ENCODE measurements at regions not wholly inside any gene's neighbourhood (a gene's known extent, or its start where the extent isn't known, plus 50 kb on each side); places are given as distances from the start of the nearest gene placed in this dataset.
A peak's percentile ranks its signal among the peaks of the same experiment; 100 is the strongest.
"Not testable (repeated sequence)": the region's sequence is repeated elsewhere in the genome, so short reads cannot be mapped to it uniquely, and the experiment has no call there.

GRCh38 chr3:189375532-189375931 lies 203.8 kb downstream of the TPRG1 start:
- no peak for DNase-seq (ENCODE audit: low read depth, low spot score)

- DNase-seq (ENCODE audit: low read depth, low spot score) = no peak
Measured at GRCh38 chr3:189383630-189384029, 211.9 kb downstream of the TPRG1 start.

DNA sequence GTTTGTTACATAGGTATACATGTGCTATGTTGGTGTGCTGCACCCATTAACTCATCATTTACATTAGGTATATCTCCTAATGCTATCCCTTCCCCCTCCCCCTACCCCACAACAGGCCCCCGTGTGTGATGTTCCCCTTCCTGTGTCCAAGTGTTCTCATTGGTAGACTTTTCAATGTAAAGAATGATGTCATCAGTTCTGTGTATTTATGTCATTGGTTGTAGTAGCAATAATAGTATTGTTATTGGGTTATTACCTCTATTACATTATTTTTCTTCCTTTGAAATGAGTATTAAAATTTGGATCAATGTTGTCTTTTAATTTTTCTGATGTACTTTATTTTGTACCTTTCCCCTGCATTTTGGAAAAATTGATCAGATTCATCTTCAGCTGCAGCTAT lies 214.1 kb downstream of the TPRG1 start:
- DNase-seq (ENCODE audit: low read depth, low spot score) = not testable (repeated sequence)

DNA sequence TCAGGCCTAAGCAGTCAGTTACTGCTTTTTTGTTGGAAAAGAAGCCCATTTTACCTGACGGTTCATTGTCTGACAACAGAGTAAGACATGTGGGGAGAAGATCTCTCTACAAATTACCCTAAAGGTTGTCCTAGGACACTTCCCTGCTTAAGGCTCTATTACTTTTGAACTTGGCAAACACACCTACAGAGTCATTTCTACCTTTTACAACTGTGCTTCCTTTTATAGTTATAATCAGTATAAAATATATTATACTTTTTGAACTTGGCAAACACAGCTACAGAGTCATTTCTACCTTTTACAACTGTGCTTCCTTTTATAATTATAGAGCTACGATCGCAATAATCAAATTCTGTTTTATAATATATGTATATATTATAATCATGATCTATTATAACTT lies 215.0 kb downstream of the TPRG1 start:
- no peak for DNase-seq (ENCODE audit: low read depth, low spot score)

- no peak for DNase-seq (ENCODE audit: low read depth, low spot score)
Measured at GRCh38 chr3:189389346-189389745, 217.6 kb downstream of the TPRG1 start.

GRCh38 chr3:189393598-189393997 lies 221.8 kb downstream of the TPRG1 start:
- DNase-seq (ENCODE audit: low read depth, low spot score) = no peak

DNA sequence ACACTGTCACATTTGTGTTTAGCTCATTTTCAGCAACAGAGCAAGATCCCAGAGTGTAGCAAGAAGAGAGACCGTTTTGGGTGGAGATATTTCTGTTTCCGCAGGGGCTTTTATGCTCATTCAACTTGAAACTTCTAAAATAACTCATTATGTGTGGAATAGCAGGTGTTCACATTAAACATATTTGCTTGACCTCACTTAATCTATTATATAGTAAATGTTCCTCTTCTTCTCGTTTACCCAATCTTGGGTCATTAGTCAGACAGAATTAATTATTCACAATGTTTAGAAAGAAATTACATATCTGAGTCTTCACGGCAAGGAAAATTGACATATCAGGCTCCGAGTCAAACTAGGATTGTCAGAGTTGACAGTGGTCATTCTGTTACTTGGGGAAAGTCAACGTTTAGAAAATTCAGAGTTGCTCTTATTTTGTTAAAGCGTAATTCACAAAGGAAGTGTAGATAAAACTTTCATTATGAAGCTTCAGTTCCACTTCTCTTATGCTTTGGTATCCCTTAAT lies 222.9 kb downstream of the TPRG1 start:
- DNase-seq (ENCODE audit: low read depth, low spot score) = no peak

DNA sequence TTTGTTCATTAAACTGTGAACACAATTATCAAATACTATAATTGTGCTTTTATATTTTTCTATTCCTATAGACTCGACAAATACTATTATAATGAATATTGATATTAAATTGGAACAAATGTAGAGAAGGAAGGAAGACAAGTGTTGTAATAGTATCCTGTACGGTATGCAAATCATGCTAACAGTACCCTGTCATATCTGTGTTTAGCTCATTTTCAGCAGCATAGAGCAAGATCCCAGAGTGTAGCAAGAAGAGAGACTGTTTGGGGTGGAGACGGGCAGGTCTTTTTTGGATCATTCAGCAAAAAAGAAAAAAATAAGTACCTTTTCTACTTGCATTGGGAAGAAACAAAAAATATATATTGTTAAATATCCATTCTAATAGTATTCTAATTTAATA lies 224.1 kb downstream of the TPRG1 start:
- DNase-seq (ENCODE audit: low read depth, low spot score) = no peak

DNA sequence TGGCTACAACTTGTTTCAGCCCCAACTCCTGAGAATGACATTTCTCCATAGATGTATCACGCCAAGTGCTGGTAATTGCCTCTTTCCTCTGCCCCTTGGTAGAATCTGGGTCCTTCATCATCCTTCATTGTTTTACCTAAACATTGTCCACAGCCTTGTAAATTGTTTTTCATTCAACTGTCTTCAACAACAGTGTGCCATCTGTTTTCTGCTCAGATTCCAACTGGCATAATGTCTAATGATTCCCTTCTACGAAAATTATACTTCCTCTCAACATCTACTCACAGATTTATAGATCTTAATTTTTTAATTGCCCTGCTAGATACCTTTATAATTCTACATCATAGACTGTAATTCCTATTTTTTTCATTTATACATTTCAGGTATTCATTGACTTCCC lies 226.9 kb downstream of the TPRG1 start:
- no peak for DNase-seq (ENCODE audit: low read depth, low spot score)

DNA sequence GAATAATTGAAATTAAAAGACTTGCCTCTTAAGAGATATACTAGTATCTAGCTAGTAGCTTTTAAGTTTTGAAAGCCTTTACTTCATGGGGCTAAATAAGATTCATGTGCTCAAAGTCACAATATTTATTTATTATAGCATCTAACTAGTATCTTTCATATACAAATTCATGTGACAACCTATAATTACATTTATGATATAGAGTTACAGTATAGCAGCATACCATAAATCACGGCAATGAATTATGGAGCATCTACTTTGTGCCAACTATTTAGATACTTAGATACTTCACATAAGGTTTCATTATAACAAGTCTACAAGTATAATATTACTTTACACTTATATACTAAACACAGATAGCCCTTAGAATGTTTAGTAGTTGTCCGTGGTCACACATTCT lies 229.4 kb downstream of the TPRG1 start:
- DNase-seq (ENCODE audit: low read depth, low spot score) = no peak

GRCh38 chr3:189403194-189403593 lies 228.0 kb upstream of the TP63 start:
- DNase-seq (ENCODE audit: low read depth, low spot score) = no peak

DNA sequence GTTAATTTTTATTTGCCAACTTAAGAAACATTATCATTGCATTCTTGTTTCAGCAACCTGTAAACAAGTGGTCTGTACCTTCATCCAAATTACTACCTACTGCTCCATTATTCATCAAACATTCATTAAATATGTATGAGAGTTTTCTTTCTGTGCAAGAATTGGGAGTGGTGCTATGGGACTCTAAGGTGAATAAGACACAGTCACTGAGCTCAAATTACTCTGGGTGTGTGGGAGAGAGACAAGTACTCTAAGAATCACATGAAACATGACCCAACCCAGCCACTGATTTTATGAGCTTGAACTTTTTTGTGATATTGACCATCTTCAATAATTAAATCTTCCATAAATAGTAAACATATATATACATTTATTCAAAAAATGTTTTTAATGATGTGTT lies 227.2 kb upstream of the TP63 start:
- no peak for DNase-seq (ENCODE audit: low read depth, low spot score)

DNA sequence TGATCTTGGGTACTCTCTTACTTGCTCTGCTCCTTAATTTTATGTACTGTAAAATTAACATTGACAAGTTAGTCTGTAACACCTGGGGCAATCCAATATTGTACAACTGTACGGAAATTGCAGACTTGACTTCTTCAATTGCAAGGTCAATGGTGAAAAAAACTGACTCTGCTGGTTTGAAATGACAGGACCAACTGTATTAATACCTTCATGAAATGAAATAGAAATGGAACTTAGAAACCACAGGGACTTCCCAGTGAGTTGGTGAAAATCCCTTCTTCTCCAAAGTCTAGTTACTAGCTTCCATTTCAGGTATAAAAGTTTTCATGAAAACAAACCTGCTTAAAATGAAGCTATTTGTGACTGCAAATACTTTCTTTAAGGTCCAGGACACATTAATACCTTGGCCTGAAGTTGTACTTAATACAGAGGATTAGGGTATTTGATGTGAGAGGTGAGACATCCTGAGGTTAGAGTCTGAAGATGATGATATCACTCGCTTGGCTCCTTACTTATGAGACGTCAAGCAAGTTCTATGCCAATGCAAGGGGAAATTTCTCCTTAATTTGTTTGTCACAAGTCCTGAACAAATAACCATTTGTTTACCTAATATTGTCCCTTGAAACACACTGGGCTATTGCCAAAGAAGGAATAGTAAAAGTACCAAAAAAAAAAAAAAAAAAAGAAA lies 226.2 kb upstream of the TP63 start:
- no peak for DNase-seq (ENCODE audit: low read depth, low spot score)

GRCh38 chr3:189406148-189406547 lies 225.0 kb upstream of the TP63 start:
- DNase-seq (ENCODE audit: low read depth, low spot score) = no peak

- no peak for DNase-seq (ENCODE audit: low read depth, low spot score)
Measured at GRCh38 chr3:189410522-189410921, 220.7 kb upstream of the TP63 start.

DNA sequence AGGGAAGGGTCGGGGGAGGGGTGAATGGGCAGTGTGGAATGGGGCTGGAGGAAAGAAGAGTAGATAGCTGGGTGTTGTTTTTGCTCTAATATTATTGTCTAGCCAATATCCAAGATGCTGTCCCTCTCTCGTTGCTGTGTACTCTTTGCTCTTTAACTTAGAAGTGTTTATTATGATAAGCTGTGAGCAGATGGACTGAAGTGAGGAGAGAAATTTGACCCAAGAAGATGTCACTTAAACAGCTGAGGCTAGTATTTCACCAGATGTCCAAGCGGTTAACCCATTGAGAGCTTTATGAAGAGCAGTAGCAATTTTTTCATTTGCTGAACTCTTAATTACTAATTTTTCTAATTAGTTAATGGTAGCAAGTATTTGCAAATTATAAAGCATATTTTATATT lies 212.2 kb upstream of the TP63 start:
- DNase-seq (ENCODE audit: low read depth, low spot score) = peak; percentile 41

DNA sequence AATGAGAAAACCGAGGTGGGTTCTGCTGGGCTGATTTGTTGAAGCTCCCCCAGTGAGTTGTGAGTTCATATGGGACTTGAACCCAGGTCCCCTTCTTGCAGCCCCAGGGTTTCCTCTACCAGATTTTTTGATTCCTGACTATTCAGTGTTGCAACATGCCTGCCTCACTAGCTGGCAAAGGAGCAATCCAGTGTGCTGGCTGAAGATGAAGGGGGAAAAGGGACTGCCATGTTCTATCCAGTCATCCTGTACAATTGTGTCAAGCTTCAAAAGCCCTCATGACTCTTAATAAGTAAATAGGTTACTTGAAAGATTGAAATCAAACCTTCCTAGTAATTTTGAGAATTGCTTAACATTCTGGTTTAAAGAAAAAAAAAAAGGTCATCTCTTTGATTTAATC lies 211.5 kb upstream of the TP63 start:
- no peak for DNase-seq (ENCODE audit: low read depth, low spot score)

DNA sequence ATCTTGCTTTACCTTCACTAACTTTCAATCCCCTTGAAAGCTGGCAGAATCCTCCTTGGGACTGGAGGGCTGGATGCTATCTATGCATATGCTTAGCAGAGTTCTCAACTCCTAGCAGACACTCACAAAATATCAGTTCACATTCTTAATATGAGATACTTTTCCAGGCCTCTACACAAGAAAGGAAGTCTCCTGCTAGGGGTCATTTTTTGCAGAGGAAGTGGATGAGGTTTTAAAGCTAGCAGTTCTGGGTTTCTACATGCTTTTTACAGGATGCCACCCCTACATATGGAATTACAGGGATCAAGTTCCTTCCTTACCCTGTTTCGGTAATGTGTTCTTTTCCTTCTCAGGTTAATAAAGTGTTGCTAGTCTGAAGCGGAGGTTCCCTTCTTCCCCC lies 206.3 kb upstream of the TP63 start:
- no peak for DNase-seq (ENCODE audit: low read depth, low spot score)

DNA sequence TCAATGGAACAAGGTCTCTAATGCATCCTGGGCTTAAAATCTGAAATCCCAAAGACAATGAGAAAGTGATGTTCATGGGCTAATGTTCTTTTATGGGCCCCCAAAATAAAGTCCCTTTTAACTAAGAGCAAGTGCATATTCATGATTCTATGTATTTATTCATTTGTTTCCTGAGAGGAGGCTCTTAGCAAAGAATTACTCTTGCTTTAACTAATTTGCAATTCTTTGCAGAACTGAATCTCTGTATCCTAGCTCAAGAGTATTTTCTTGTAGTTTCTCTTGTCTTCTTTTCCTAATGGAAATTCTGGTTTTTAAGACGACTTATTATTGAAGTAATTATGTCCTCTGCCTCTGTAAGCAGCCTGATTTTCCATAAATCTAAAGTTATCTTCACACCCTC lies 202.2 kb upstream of the TP63 start:
- no peak for DNase-seq (ENCODE audit: low read depth, low spot score)

GRCh38 chr3:189430166-189430565 lies 201.0 kb upstream of the TP63 start:
- no peak for DNase-seq (ENCODE audit: low read depth, low spot score)

- DNase-seq (ENCODE audit: low read depth, low spot score) = not testable (repeated sequence)
Measured at GRCh38 chr3:189442257-189442656, 188.9 kb upstream of the TP63 start.

DNA sequence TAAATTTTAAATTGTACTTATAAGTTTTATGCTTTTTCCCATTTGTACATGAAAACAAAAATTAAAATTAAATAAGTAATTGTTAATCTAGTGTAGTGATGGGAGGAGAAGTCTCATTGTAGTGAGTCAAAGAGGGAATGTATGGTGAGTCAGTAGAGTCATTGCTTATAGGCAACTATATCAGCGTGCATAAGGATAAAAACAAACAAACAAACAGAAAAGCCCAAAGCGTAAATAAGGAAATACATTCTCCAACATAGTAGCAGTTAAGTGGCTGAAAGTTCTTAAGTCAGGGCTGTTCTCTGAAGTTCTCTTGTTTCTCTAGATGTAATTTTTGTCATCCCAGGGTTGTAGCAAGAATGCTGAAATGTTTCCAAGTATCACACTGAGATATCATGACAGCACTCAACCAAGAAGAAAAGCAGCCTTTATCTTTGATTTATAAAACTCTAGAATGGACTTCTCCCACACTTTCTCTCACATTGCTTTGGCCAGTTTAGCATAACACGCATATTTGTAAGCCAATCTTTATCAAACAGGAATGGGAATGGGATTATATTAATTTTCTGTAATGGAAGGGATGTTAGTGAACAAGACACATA lies 184.1 kb upstream of the TP63 start:
- no peak for DNase-seq (ENCODE audit: low read depth, low spot score)

- no peak for DNase-seq (ENCODE audit: low read depth, low spot score)
Measured at GRCh38 chr3:189449084-189449483, 182.1 kb upstream of the TP63 start.

GRCh38 chr3:189455009-189455408 lies 176.2 kb upstream of the TP63 start:
- DNase-seq (ENCODE audit: low read depth, low spot score) = no peak

All from smooth muscle cell of the brain vasculature (primary cell).